B cell (primary cell): ENCODE measurements at regions not wholly inside any gene's neighbourhood (a gene's known extent, or its start where the extent isn't known, plus 50 kb on each side); places are given as distances from the start of the nearest gene placed in this dataset.

Experiments
- ATAC-seq: fragments of 200-7000 bp; cut with Tn5 transposase; one replicate; pipeline ENCODE4 v1.10.0; 2021; ENCODE audit warnings: low read depth, mild to moderate bottlenecking, moderate number of reproducible peaks, moderate library complexity
- CTCF ChIA-PET: fragments of 350-600 bp; sonication (Branson Sonifier 250); formaldehyde crosslinking; loops from one replicate; lab custom pipeline; 2021; ENCODE audit warnings: antibody characterized with exemption, inconsistent platforms; lab: Charles Lee
- POLR2A ChIA-PET: fragments of 350-600 bp; sonication (Branson Sonifier 250); formaldehyde crosslinking; loops from one replicate; lab custom pipeline; 2021; ENCODE audit warnings: antibody characterized with exemption; lab: Charles Lee
- DNase-seq: peaks from one replicate; pipeline ENCODE4 v3.0.0; 2013
- H2AFZ ChIP-seq: 2 replicates; pipeline ENCODE4 v1.6.1; 2012; ENCODE audit warnings: mild to moderate bottlenecking, low read depth, low read length; ENCODE audit not compliant: insufficient read depth, poor library complexity, severe bottlenecking
- H3K27ac ChIP-seq, 2 donors: 1 replicate in 1 of 2; 2 replicates in 1 of 2; pipeline ENCODE4 v1.5.1; 2012 to 2013; ENCODE audit warnings: low read length in 2 of 2, mild to moderate bottlenecking in 2 of 2, moderate library complexity in 1 of 2
- H3K27me3 ChIP-seq, 4 experiments: fragments of 200-600 bp in 1 of 4; sonication (generic) in 1 of 4; replicated peaks in 1 of 4; 1 replicate in 2 of 4; 2 replicates in 2 of 4; pipeline versions ENCODE4 v1.6.1 to v1.7.0; 2013 to 2016; ENCODE audit warnings: low read length in 3 of 4, mild to moderate bottlenecking in 2 of 4, mixed read lengths in 1 of 4, moderate library complexity in 1 of 4; ENCODE audit not compliant: insufficient read depth in 4 of 4, control insufficient read depth in 3 of 4; ENCODE audit errors: control extremely low read depth in 1 of 4
- H3K36me3 ChIP-seq, 2 experiments: replicated peaks in 1 of 2; 1 replicate in 1 of 2; 2 replicates in 1 of 2; pipeline versions ENCODE4 v1.6.1 to v1.7.1; 2013; ENCODE audit warnings: low read length in 1 of 2; ENCODE audit not compliant: insufficient read depth in 2 of 2, control insufficient read depth in 1 of 2; ENCODE audit errors: control extremely low read depth in 1 of 2, extremely low read depth in 1 of 2
- H3K4me1 ChIP-seq, 2 donors: fragments of 200-600 bp in 1 of 2; sonication (generic) in 1 of 2; 1 replicate in 1 of 2; 2 replicates in 1 of 2; pipeline versions ENCODE4 v1.5.1 to v1.6.1; 2013 to 2017; ENCODE audit warnings: low read length in 2 of 2; ENCODE audit not compliant: control insufficient read depth in 2 of 2, insufficient read depth in 2 of 2
- H3K4me2 ChIP-seq: replicated peaks from 2 replicates; pipeline ENCODE3; 2012; ENCODE audit warnings: mild to moderate bottlenecking, low read depth, low read length; ENCODE audit not compliant: poor library complexity, severe bottlenecking
- H3K4me3 ChIP-seq, 5 experiments: fragments of 200-600 bp in 1 of 5; sonication (generic) in 1 of 5; 1 replicate in 3 of 5; 2 replicates in 2 of 5; pipeline versions ENCODE4 v1.5.1 to v1.7.0; 2011 to 2016; ENCODE audit warnings: low read length in 4 of 5, mild to moderate bottlenecking in 4 of 5, low read depth in 2 of 5, control low read depth in 1 of 5, moderate library complexity in 1 of 5; ENCODE audit not compliant: insufficient read depth in 1 of 5; ENCODE audit errors: control extremely low read depth in 1 of 5, extremely low read depth in 1 of 5
- H3K79me2 ChIP-seq: fragments of 200-600 bp; sonication (generic); one replicate; pipeline ENCODE4 v1.6.0; 2016; ENCODE audit warnings: low read length; ENCODE audit not compliant: control insufficient read depth, insufficient read depth
- H3K9ac ChIP-seq: fragments of 200-600 bp; sonication (generic); 2 replicates; pipeline ENCODE4 v1.6.1; 2017; ENCODE audit warnings: mild to moderate bottlenecking, low read length, moderate library complexity
- H3K9me3 ChIP-seq, 3 donors: one replicate each; pipeline versions ENCODE4 v1.6.1 to v1.7.1; 2013; ENCODE audit warnings: low read length in 2 of 3; ENCODE audit not compliant: control insufficient read depth in 2 of 3, insufficient read depth in 1 of 3; ENCODE audit errors: control extremely low read depth in 1 of 3
- H4K20me1 ChIP-seq: 2 replicates; pipeline ENCODE4 v1.6.0; 2012; ENCODE audit warnings: mild to moderate bottlenecking, low read length; ENCODE audit not compliant: insufficient read depth, control insufficient read depth, poor library complexity, severe bottlenecking
- H3K27ac Mint-ChIP-seq: one replicate; pipeline ENCODE4 v1.8.0; 2021; ENCODE audit warnings: mixed read lengths
- H3K27me3 Mint-ChIP-seq: one replicate; pipeline ENCODE4 v1.8.0; 2021; ENCODE audit warnings: mixed read lengths
- H3K4me1 Mint-ChIP-seq: one replicate; pipeline ENCODE4 v1.8.0; 2021; ENCODE audit warnings: mixed read lengths
- H3K4me3 Mint-ChIP-seq: one replicate; pipeline ENCODE4 v1.8.0; 2021; ENCODE audit warnings: mixed read lengths
- H3K9me3 Mint-ChIP-seq: one replicate; pipeline ENCODE4 v1.8.0; 2022; ENCODE audit warnings: mixed read lengths; ENCODE audit not compliant: insufficient read depth
- CTCF ChIP-seq: fragments of 200-600 bp; IDR thresholded peaks from one replicate; pipeline ENCODE4 v1.8.0; 2022; ENCODE audit warnings: antibody characterized with exemption, mild to moderate bottlenecking
- EZH2 ChIP-seq: IDR thresholded peaks from 2 replicates; pipeline ENCODE4 v1.6.1; 2012; ENCODE audit warnings: borderline replicate concordance, low read depth, mild to moderate bottlenecking, moderate library complexity, low read length; ENCODE audit not compliant: insufficient read depth, poor library complexity, severe bottlenecking
- WGBS: methylation state at CpG from one replicate; pipeline ENCODE4 v1.1.5; 2013; ENCODE audit warnings: missing lambda C conversion rate; ENCODE audit not compliant: insufficient coverage; 5-methylcytosine and 5-hydroxymethylcytosine counted together
- intact Hi-C: fragments of 100-400 bp; cut with micrococcal nuclease; formaldehyde crosslinking; loops from one replicate; pipeline ENCODE4 v1.10.0; 2022

- POLR2A ChIA-PET: no interaction called here
- CTCF ChIA-PET: no interaction called here
- Histone ChIP-seq H3K9ac (no peak overlapping the region), H3K4me1 (peaks cover 8 to 14% of the 10 kb centered on the region in 2 donors), H2AFZ (no peak overlapping the region), H3K36me3 (no peaks in the 10 kb centered on the region), H4K20me1 (no peaks in the 10 kb centered on the region), H3K4me3 (no peak overlapping the region), H3K79me2 (no peaks in the 10 kb centered on the region), H3K4me2 (no peak overlapping the region), H3K9me3 (peaks cover 2 to 4% (median 2%) of the 10 kb centered on the region in 3 donors), H3K27me3 (no peaks in the 10 kb centered on the region), H3K27ac (no peak overlapping the region)
- ATAC-seq: no peak
- no peak overlapping the region for H3K27ac Mint-ChIP-seq
- TF ChIP-seq EZH2 (no peak), CTCF (no peak)
- H3K9me3 Mint-ChIP-seq: peaks cover 4% of the 10 kb centered on the region
- no peak overlapping the region for H3K4me3 Mint-ChIP-seq
- peak; percentile 7 for DNase-seq
- H3K27me3 Mint-ChIP-seq: no peaks in the 10 kb centered on the region
- H3K4me1 Mint-ChIP-seq: peaks cover 16% of the 10 kb centered on the region
- WGBS: 61% methylated on average over 2 of the region's 2 CpGs
- intact Hi-C loops: no loop called here
These were observed 231.1 kb upstream of the NRIP1 start for GRCh38 chr21:15295875-15296274.

- H3K27me3 ChIP-seq: no peaks in the 10 kb centered on the region
- H3K9ac ChIP-seq: no peak overlapping the region
- intact Hi-C loops: no loop called here
- no peaks in the 10 kb centered on the region for H3K36me3 ChIP-seq
- Mint-ChIP-seq H3K27ac (no peak overlapping the region), H3K9me3 (peaks cover 17% of the 10 kb centered on the region), H3K27me3 (no peaks in the 10 kb centered on the region), H3K4me3 (no peak overlapping the region), H3K4me1 (peaks cover 16% of the 10 kb centered on the region)
- no peak overlapping the region for H3K27ac ChIP-seq
- CTCF ChIA-PET: no interaction called here
- POLR2A ChIA-PET: no interaction called here
- H3K4me1 ChIP-seq: peaks cover 8 to 14% of the 10 kb centered on the region in 2 donors
- no peak for ATAC-seq
- H3K4me2 ChIP-seq: no peak overlapping the region
- no peak overlapping the region for H3K4me3 ChIP-seq
- DNase-seq: peak; percentile 9
- H3K79me2 ChIP-seq: no peaks in the 10 kb centered on the region
- peaks cover 2 to 11% (median 5%) of the 10 kb centered on the region in 3 donors for H3K9me3 ChIP-seq
- TF ChIP-seq CTCF (no peak), EZH2 (no peak)
- H4K20me1 ChIP-seq: no peaks in the 10 kb centered on the region
- no peak overlapping the region for H2AFZ ChIP-seq
These were observed 233.0 kb upstream of the NRIP1 start for GRCh38 chr21:15297824-15298223.
